Neural progenitor cell (in vitro differentiated cells): ENCODE measurements at regions not wholly inside any gene's neighbourhood (a gene's known extent, or its start where the extent isn't known, plus 50 kb on each side); places are given as distances from the start of the nearest gene placed in this dataset.

Experiments used
- DNase-seq: peaks from one replicate; pipeline ENCODE4 v3.0.0-alpha.2; 2016; ENCODE audit warnings: low spot score
- H2AFZ ChIP-seq: fragments of 200-600 bp; sonication (generic); replicated peaks from 2 replicates; pipeline ENCODE4 v1.6.1; 2016; ENCODE audit warnings: antibody characterized with exemption
- H3F3A ChIP-seq: fragments of 200-600 bp; sonication (generic); 2 replicates; pipeline ENCODE4 v1.6.1; 2016; ENCODE audit warnings: antibody characterized with exemption, low read depth
- H3K27ac ChIP-seq: fragments of 200-600 bp; sonication (generic); 2 replicates; pipeline ENCODE4 v1.5.1; 2016; ENCODE audit warnings: mild to moderate bottlenecking
- H3K27me3 ChIP-seq: fragments of 200-600 bp; sonication (generic); 2 replicates; pipeline ENCODE4 v1.6.1; 2016; ENCODE audit warnings: mild to moderate bottlenecking, moderate library complexity
- H3K36me3 ChIP-seq: fragments of 200-600 bp; sonication (generic); 2 replicates; pipeline ENCODE4 v1.5.1; 2016
- H3K4me1 ChIP-seq: fragments of 200-600 bp; sonication (generic); 2 replicates; pipeline ENCODE4 v1.6.1; 2016; ENCODE audit warnings: mixed run types
- H3K4me2 ChIP-seq: fragments of 200-600 bp; sonication (generic); 2 replicates; pipeline ENCODE4 v1.6.1; 2016
- H3K4me3 ChIP-seq: fragments of 200-600 bp; sonication (generic); 2 replicates; pipeline ENCODE4 v1.5.1; 2016
- H3K79me2 ChIP-seq: fragments of 200-600 bp; sonication (generic); 2 replicates; pipeline ENCODE4 v1.6.1; 2016; ENCODE audit warnings: low read depth
- H3K9ac ChIP-seq: fragments of 200-600 bp; sonication (generic); 2 replicates; pipeline ENCODE4 v1.6.1; 2016
- H3K9me3 ChIP-seq: fragments of 200-600 bp; sonication (generic); 2 replicates; pipeline ENCODE4 v1.5.1; 2016; ENCODE audit warnings: low read depth
- H4K20me1 ChIP-seq: fragments of 200-600 bp; sonication (generic); 2 replicates; pipeline ENCODE4 v1.6.1; 2016; ENCODE audit warnings: low read depth
- H3K27ac Mint-ChIP-seq: 3 replicates; pipeline ENCODE4 v1.8.0; 2021; ENCODE audit warnings: mixed read lengths
- H3K27me3 Mint-ChIP-seq: 2 replicates; pipeline ENCODE4 v1.8.0; 2022; ENCODE audit warnings: low read depth, mild to moderate bottlenecking, inconsistent platforms, moderate library complexity, mixed read lengths; ENCODE audit not compliant: insufficient read depth
- H3K36me3 Mint-ChIP-seq: 3 replicates; pipeline ENCODE4 v1.8.0; 2021; ENCODE audit warnings: mixed read lengths
- H3K4me1 Mint-ChIP-seq: 3 replicates; pipeline ENCODE4 v1.8.0; 2021; ENCODE audit warnings: mixed read lengths
- H3K4me3 Mint-ChIP-seq: 3 replicates; pipeline ENCODE4 v1.8.0; 2021; ENCODE audit warnings: mild to moderate bottlenecking, moderate library complexity, mixed read lengths
- H3K9me3 Mint-ChIP-seq: 3 replicates; pipeline ENCODE4 v1.8.0; 2020; ENCODE audit warnings: mixed read lengths
- EZH2 ChIP-seq: fragments of 200-600 bp; sonication (generic); IDR thresholded peaks from 2 replicates; pipeline ENCODE4 v1.6.1; 2017; ENCODE audit warnings: antibody characterized with exemption, mild to moderate bottlenecking, moderate library complexity
- EZH2phosphoT487 ChIP-seq: fragments of 200-600 bp; sonication (generic); IDR thresholded peaks from 2 replicates; pipeline ENCODE4 v1.6.1; 2017; ENCODE audit warnings: antibody characterized with exemption
- TF ChIP-seq, protein P1 (sequence below): fragments of 200-600 bp; sonication (generic); IDR thresholded peaks from 2 replicates; pipeline ENCODE4 v1.5.1; 2017; ENCODE audit warnings: antibody characterized with exemption, mild to moderate bottlenecking

DNA sequence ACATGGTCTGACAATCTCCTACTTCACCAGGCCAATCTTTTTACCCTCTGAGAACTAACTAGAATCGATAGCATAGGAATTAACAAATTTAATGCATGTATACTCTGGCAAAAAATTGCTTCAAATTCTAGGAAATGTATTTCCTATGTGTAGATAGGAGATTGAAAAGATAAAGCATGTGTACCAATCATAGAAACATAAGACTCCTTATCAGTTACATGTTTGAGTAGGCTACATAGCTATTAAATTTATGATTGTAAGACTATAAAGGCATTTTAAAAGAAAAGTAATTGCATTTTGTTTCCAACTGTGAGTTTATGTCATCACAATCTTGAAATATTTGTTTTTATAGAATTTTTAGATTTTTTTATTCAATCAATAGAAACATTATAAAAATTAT, 196.6 kb upstream of the HEY2 start:
- TF ChIP-seq EZH2phosphoT487 (no peak), EZH2 (no peak)
- TF ChIP-seq, protein P1, sequence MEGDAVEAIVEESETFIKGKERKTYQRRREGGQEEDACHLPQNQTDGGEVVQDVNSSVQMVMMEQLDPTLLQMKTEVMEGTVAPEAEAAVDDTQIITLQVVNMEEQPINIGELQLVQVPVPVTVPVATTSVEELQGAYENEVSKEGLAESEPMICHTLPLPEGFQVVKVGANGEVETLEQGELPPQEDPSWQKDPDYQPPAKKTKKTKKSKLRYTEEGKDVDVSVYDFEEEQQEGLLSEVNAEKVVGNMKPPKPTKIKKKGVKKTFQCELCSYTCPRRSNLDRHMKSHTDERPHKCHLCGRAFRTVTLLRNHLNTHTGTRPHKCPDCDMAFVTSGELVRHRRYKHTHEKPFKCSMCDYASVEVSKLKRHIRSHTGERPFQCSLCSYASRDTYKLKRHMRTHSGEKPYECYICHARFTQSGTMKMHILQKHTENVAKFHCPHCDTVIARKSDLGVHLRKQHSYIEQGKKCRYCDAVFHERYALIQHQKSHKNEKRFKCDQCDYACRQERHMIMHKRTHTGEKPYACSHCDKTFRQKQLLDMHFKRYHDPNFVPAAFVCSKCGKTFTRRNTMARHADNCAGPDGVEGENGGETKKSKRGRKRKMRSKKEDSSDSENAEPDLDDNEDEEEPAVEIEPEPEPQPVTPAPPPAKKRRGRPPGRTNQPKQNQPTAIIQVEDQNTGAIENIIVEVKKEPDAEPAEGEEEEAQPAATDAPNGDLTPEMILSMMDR: no peak
- Histone ChIP-seq H3K4me2 (no peak overlapping the region), H3K9me3 (no peaks in the 10 kb centered on the region), H3K9ac (no peak overlapping the region), H3K79me2 (no peaks in the 10 kb centered on the region), H3K4me1 (peaks cover 16% of the 10 kb centered on the region), H4K20me1 (no peaks in the 10 kb centered on the region), H3F3A (no peaks in the 10 kb centered on the region), H3K27ac (no peak overlapping the region), H3K36me3 (no peaks in the 10 kb centered on the region), H2AFZ (no peak overlapping the region), H3K27me3 (no peaks in the 10 kb centered on the region), H3K4me3 (no peak overlapping the region)
- Mint-ChIP-seq H3K27me3 (peaks cover 5% of the 10 kb centered on the region), H3K4me1 (peaks cover 38% of the 10 kb centered on the region), H3K4me3 (no peak overlapping the region), H3K27ac (no peak overlapping the region), H3K36me3 (no peaks in the 10 kb centered on the region), H3K9me3 (peaks cover 3% of the 10 kb centered on the region)
- DNase-seq: no peak

DNA sequence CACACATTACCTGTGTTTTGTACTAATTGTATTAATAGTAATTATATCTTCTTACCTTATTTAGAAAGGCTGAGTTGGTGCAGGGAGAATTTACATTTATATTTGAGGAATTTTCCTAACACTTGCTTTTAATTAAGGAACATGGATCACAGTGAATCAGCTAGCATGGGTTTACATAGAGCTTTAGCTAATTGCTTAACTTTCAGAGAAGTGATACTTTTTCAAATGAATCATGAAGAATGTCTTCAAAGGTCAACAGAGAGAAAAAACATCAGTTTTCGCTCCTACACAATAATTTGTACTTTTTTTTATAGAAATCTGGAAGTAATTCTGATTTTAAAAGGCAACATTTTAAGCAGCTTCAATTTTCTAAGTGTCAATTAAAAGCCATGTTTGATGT, 195.0 kb upstream of the HEY2 start:
- peaks cover 47% of the 10 kb centered on the region for H3K4me1 Mint-ChIP-seq
- H3K4me3 Mint-ChIP-seq: no peak overlapping the region
- Histone ChIP-seq H3K4me3 (no peak overlapping the region), H3K27ac (no peak overlapping the region), H3K4me1 (peaks cover 24% of the 10 kb centered on the region), H3K4me2 (no peak overlapping the region), H3K27me3 (no peaks in the 10 kb centered on the region), H3K9me3 (no peaks in the 10 kb centered on the region), H3K9ac (no peak overlapping the region), H2AFZ (no peak overlapping the region), H3K36me3 (no peaks in the 10 kb centered on the region), H3K79me2 (no peaks in the 10 kb centered on the region), H3F3A (peaks cover 11% of the 10 kb centered on the region), H4K20me1 (peaks cover 3% of the 10 kb centered on the region)
- TF ChIP-seq EZH2 (no peak), EZH2phosphoT487 (no peak)
- TF ChIP-seq, protein P1: no peak
- peaks cover 3% of the 10 kb centered on the region for H3K9me3 Mint-ChIP-seq
- H3K36me3 Mint-ChIP-seq: no peaks in the 10 kb centered on the region
- H3K27me3 Mint-ChIP-seq: peaks cover 5% of the 10 kb centered on the region
- no peak for DNase-seq
- no peak overlapping the region for H3K27ac Mint-ChIP-seq

DNA sequence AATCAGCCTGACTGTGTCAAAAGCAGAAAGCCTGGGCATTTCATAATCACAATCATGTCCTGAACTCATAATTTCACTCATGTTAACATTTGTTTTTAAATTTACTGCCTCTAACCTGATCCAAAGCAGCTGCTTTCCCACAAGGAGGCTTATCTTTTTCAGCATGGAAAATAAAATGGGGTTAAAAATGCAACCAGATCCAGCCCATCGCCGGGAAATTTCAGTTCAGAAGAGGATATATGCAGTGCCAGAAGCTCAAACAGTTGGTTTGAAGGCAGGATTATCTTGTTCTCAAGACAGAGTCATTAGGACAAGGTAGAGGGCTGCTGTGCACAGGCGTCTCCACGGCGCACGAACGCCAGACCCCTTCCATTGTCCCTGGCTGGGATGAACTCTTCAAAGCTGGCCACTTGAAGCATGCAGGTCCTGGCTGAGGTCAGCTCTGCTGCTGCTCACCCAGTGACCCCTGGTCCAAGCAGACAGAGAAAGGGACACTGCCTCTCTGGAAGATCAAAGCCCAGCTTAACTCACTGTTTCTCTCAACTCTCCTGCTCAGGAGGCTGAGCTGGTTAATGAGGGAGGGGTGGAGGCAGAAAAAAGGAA, 191.1 kb upstream of the HEY2 start:
- H3K4me1 Mint-ChIP-seq: peaks cover 29% of the 10 kb centered on the region
- H3K27ac Mint-ChIP-seq: peak overlapping the region; percentile 78
- peaks cover 14% of the 10 kb centered on the region for H3K4me1 ChIP-seq
- H3K79me2 ChIP-seq: no peaks in the 10 kb centered on the region
- no peak overlapping the region for H3K27ac ChIP-seq
- no peaks in the 10 kb centered on the region for H3K9me3 Mint-ChIP-seq
- no peak overlapping the region for H3K4me3 ChIP-seq
- H3F3A ChIP-seq: peaks cover 11% of the 10 kb centered on the region
- no peak overlapping the region for H3K9ac ChIP-seq
- H3K4me3 Mint-ChIP-seq: peak overlapping the region; percentile 52
- H3K4me2 ChIP-seq: peak overlapping the region; percentile 45
- H3K36me3 ChIP-seq: no peaks in the 10 kb centered on the region
- peak; percentile 80 for DNase-seq
- no peaks in the 10 kb centered on the region for H3K36me3 Mint-ChIP-seq
- TF ChIP-seq, protein P1: no peak
- no peak for TF ChIP-seq EZH2phosphoT487
- TF ChIP-seq EZH2: no peak
- no peaks in the 10 kb centered on the region for H3K9me3 ChIP-seq
- H2AFZ ChIP-seq: no peak overlapping the region
- peaks cover 3% of the 10 kb centered on the region for H3K27me3 Mint-ChIP-seq
- H3K27me3 ChIP-seq: no peaks in the 10 kb centered on the region
- peaks cover 3% of the 10 kb centered on the region for H4K20me1 ChIP-seq
